H9 (cell line): ENCODE measurements at regions not wholly inside any gene's neighbourhood (a gene's known extent, or its start where the extent isn't known, plus 50 kb on each side); places are given as distances from the start of the nearest gene placed in this dataset.

Source experiments
- DNase-seq: peaks from one replicate; pipeline ENCODE4 v3.0.0-alpha.2; 2017
- H2AFZ ChIP-seq: one replicate; pipeline ENCODE4 v1.6.1; 2013; ENCODE audit warnings: mild to moderate bottlenecking, low read length, control low read depth, moderate library complexity
- H2AK5ac ChIP-seq: 2 replicates; pipeline ENCODE4 v1.6.1; 2013; ENCODE audit warnings: low read length, control low read depth, mixed read lengths; ENCODE audit not compliant: insufficient read length
- H2BK120ac ChIP-seq: one replicate; pipeline ENCODE4 v1.6.1; 2013; ENCODE audit warnings: low read depth, mild to moderate bottlenecking, low read length, control low read depth, inconsistent platforms; ENCODE audit not compliant: poor library complexity, severe bottlenecking
- H2BK12ac ChIP-seq: 2 replicates; pipeline ENCODE4 v1.6.1; 2013; ENCODE audit warnings: low read length, control low read depth, mixed read lengths, low read depth; ENCODE audit not compliant: insufficient read length
- H2BK15ac ChIP-seq: 2 replicates; pipeline ENCODE4 v1.6.1; 2013; ENCODE audit warnings: low read depth, low read length, control low read depth
- H2BK20ac ChIP-seq: one replicate; pipeline ENCODE4 v1.6.1; 2013; ENCODE audit warnings: low read depth, mild to moderate bottlenecking, low read length, control low read depth, inconsistent platforms; ENCODE audit not compliant: poor library complexity, severe bottlenecking
- H2BK5ac ChIP-seq: 2 replicates; pipeline ENCODE4 v1.6.1; 2013; ENCODE audit warnings: low read length, control low read depth, mixed read lengths; ENCODE audit not compliant: insufficient read length
- H3K14ac ChIP-seq: 2 replicates; pipeline ENCODE4 v1.6.1; 2013; ENCODE audit warnings: low read length, control low read depth; ENCODE audit not compliant: insufficient read depth
- H3K18ac ChIP-seq: 2 replicates; pipeline ENCODE4 v1.6.1; 2013; ENCODE audit warnings: low read depth, mild to moderate bottlenecking, mixed read lengths, low read length, control low read depth; ENCODE audit not compliant: insufficient read length
- H3K23ac ChIP-seq: 2 replicates; pipeline ENCODE4 v1.6.1; 2013; ENCODE audit warnings: low read length, control low read depth, mixed read lengths, low read depth; ENCODE audit not compliant: insufficient read length
- H3K23me2 ChIP-seq: 2 replicates; pipeline ENCODE4 v1.6.1; 2013; ENCODE audit warnings: low read depth, mild to moderate bottlenecking, mixed read lengths, low read length, control low read depth; ENCODE audit not compliant: insufficient read length, poor library complexity, severe bottlenecking
- H3K27ac ChIP-seq: 2 replicates; pipeline ENCODE4 v1.5.1; 2013; ENCODE audit warnings: low read length, control low read depth, mixed read lengths, low read depth; ENCODE audit not compliant: insufficient read length
- H3K27me3 ChIP-seq: 2 replicates; pipeline ENCODE4 v1.6.1; 2013; ENCODE audit warnings: low read length, control low read depth, inconsistent platforms; ENCODE audit not compliant: insufficient read depth
- H3K4ac ChIP-seq: 2 replicates; pipeline ENCODE4 v1.6.1; 2013; ENCODE audit warnings: low read depth, mild to moderate bottlenecking, control low read depth, inconsistent platforms, low read length, moderate library complexity
- H3K4me1 ChIP-seq: 2 replicates; pipeline ENCODE4 v1.6.1; 2013; ENCODE audit warnings: low read length, control low read depth, inconsistent platforms; ENCODE audit not compliant: insufficient read depth
- H3K4me2 ChIP-seq: 2 replicates; pipeline ENCODE4 v1.6.1; 2013; ENCODE audit warnings: low read length, control low read depth, mixed read lengths; ENCODE audit not compliant: insufficient read length, insufficient read depth
- H3K56ac ChIP-seq: 2 replicates; pipeline ENCODE4 v1.6.1; 2013; ENCODE audit warnings: low read depth, mild to moderate bottlenecking, mixed read lengths, low read length, control low read depth; ENCODE audit not compliant: insufficient read length
- H3K79me1 ChIP-seq: 2 replicates; pipeline ENCODE4 v1.6.1; 2013; ENCODE audit warnings: low read depth, mild to moderate bottlenecking, moderate library complexity, low read length, control low read depth, inconsistent platforms; ENCODE audit not compliant: insufficient read depth, poor library complexity, severe bottlenecking
- H3K79me2 ChIP-seq: 2 replicates; pipeline ENCODE4 v1.6.1; 2013; ENCODE audit warnings: low read length, control low read depth, inconsistent platforms; ENCODE audit not compliant: insufficient read depth
- H3K9ac ChIP-seq: 2 replicates; pipeline ENCODE4 v1.6.1; 2013; ENCODE audit warnings: low read length, control low read depth, mixed read lengths; ENCODE audit not compliant: insufficient read length; ENCODE audit errors: extremely low read depth
- H3K9me3 ChIP-seq: one replicate; pipeline ENCODE4 v1.6.1; 2013; ENCODE audit warnings: low read depth, low read length, inconsistent platforms; ENCODE audit not compliant: control insufficient read depth
- H3T11ph ChIP-seq: one replicate; pipeline ENCODE4 v1.6.1; 2013; ENCODE audit warnings: mild to moderate bottlenecking, low read length, control low read depth, inconsistent platforms
- H4K20me1 ChIP-seq: one replicate; pipeline ENCODE4 v1.6.1; 2013; ENCODE audit not compliant: control insufficient read depth, insufficient read length, insufficient read depth
- H4K5ac ChIP-seq: 2 replicates; pipeline ENCODE4 v1.6.1; 2013; ENCODE audit warnings: low read depth, mild to moderate bottlenecking, mixed read lengths, low read length, control low read depth; ENCODE audit not compliant: insufficient read length
- H4K8ac ChIP-seq: replicated peaks from 2 replicates; pipeline ENCODE4 v1.6.1; 2013; ENCODE audit warnings: low read length, control low read depth, mixed read lengths, low read depth; ENCODE audit not compliant: insufficient read length
- H4K91ac ChIP-seq: 2 replicates; pipeline ENCODE4 v1.6.1; 2013; ENCODE audit warnings: low read depth, mild to moderate bottlenecking, moderate library complexity, mixed read lengths, low read length, control low read depth; ENCODE audit not compliant: insufficient read length
- H3K27ac Mint-ChIP-seq, 3 experiments: 2 replicates in 2 of 3; 3 replicates in 1 of 3; pipeline ENCODE4 v1.8.0; 2020 to 2021; ENCODE audit warnings: mixed read lengths in 3 of 3, mild to moderate bottlenecking in 1 of 3, moderate library complexity in 1 of 3
- H3K27me3 Mint-ChIP-seq: 2 replicates; pipeline ENCODE4 v1.8.0; 2021; ENCODE audit warnings: low read depth, mild to moderate bottlenecking, moderate library complexity, mixed read lengths
- H3K36me3 Mint-ChIP-seq, 3 experiments: 2 replicates in 2 of 3; 3 replicates in 1 of 3; pipeline ENCODE4 v1.8.0; 2020 to 2021; ENCODE audit warnings: low read depth in 3 of 3, mixed read lengths in 3 of 3; ENCODE audit not compliant: insufficient read depth in 1 of 3
- H3K4me1 Mint-ChIP-seq, 2 experiments: 2 replicates each; pipeline ENCODE4 v1.8.0; 2020; ENCODE audit warnings: mixed read lengths in 2 of 2
- H3K4me3 Mint-ChIP-seq, 2 experiments: 2 replicates in 1 of 2; 3 replicates in 1 of 2; pipeline ENCODE4 v1.8.0; 2020 to 2021; ENCODE audit warnings: mild to moderate bottlenecking in 2 of 2, mixed read lengths in 2 of 2, moderate library complexity in 1 of 2
- H3K9me3 Mint-ChIP-seq, 2 experiments: 2 replicates in 1 of 2; 3 replicates in 1 of 2; pipeline ENCODE4 v1.8.0; 2020; ENCODE audit warnings: mild to moderate bottlenecking in 2 of 2, mixed read lengths in 2 of 2, moderate library complexity in 1 of 2
- CTCF ChIP-seq: fragments of 200-600 bp; sonication (generic); conservative IDR thresholded peaks from 3 replicates; pipeline ENCODE4 v1.8.0; 2021; ENCODE audit warnings: antibody characterized with exemption, mild to moderate bottlenecking
- WGBS: extraction: QIAGEN DNeasy Blood & Tissue Kit; methylation state at CpG from one replicate; pipeline ENCODE4 v1.1.7; 2013; ENCODE audit warnings: missing lambda C conversion rate, low lambda C conversion rate, mixed read lengths; ENCODE audit not compliant: insufficient read length; ENCODE audit errors: extremely low coverage; 5-methylcytosine and 5-hydroxymethylcytosine counted together

DNA sequence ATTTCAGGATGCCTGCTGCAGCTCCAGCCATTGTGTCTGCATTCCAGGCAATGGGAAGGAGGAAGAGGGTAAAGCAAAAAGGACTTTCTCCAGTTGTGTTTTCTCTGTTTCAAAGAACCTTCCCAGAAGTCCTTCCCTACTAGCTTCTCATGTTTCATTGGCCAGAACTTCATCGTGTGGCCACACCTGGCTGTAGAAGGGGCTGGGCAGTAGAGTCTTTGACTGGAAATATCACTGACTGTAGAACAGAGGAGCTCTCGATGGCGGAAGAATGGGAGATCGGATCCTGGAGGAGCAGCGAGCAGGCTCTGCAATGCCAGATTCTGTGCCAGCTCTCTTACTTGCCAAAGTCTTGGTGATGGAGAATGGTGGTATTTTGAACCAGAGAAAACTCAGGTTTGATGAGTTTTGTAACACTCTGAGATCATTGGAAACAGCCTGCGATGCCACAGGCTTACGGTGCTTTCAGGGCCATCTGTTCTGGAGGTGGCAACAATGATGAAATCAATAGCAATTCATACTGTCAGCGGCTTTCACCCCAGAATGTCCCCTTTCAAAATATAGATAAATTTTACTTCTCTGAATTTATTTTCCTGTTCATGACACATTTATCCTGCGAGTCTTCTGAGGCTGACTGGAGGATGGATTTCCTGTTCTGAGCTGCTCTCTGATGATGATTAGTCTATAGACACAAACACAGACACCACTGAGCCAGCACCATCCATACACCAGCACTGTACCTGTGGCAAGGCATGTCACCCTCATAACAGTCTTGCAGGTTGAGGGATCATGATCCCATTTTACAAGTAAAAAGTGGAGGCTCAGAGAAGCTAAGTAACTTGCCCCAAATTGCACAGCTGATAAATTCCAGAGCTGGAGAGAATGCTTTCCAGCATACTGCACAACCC lies 204.2 kb downstream of the EMX2 start:
- Histone ChIP-seq H4K20me1 (no peaks in the 10 kb centered on the region), H3K27ac (no peak overlapping the region), H3K9me3 (no peaks in the 10 kb centered on the region), H3K56ac (no peak overlapping the region), H3K79me1 (no peaks in the 10 kb centered on the region), H3K4me1 (no peaks in the 10 kb centered on the region), H2BK20ac (no peak overlapping the region), H3K18ac (no peak overlapping the region), H3K79me2 (no peaks in the 10 kb centered on the region), H3K27me3 (no peaks in the 10 kb centered on the region), H2BK12ac (no peak overlapping the region), H3K4ac (no peak overlapping the region), H3K4me2 (no peak overlapping the region), H3K14ac (no peak overlapping the region), H4K91ac (no peak overlapping the region), H2AFZ (no peak overlapping the region), H3K23me2 (no peaks in the 10 kb centered on the region), H2BK120ac (no peak overlapping the region), H3K23ac (no peak overlapping the region), H3T11ph (no peak overlapping the region), H3K9ac (no peak overlapping the region), H2BK15ac (no peak overlapping the region), H4K5ac (no peak overlapping the region), H2AK5ac (no peak overlapping the region), H2BK5ac (no peak overlapping the region), H4K8ac (no peak overlapping the region)
- no CpG with 5 or more reads among the region's 9 CpGs for WGBS
- Mint-ChIP-seq H3K27ac (no peak overlapping the region; a peak in 1 of 7 replicates), H3K9me3 (no peaks in the 10 kb centered on the region), H3K4me1 (no peaks in the 10 kb centered on the region), H3K27me3 (peaks cover 4% of the 10 kb centered on the region), H3K36me3 (no peaks in the 10 kb centered on the region), H3K4me3 (no peak overlapping the region)
- no peak for TF ChIP-seq CTCF
- no peak for DNase-seq
